ENCODE measurements at regions not wholly inside any gene's neighbourhood (a gene's known extent, or its start where the extent isn't known, plus 50 kb on each side); places are given as distances from the start of the nearest gene placed in this dataset.

DNA sequence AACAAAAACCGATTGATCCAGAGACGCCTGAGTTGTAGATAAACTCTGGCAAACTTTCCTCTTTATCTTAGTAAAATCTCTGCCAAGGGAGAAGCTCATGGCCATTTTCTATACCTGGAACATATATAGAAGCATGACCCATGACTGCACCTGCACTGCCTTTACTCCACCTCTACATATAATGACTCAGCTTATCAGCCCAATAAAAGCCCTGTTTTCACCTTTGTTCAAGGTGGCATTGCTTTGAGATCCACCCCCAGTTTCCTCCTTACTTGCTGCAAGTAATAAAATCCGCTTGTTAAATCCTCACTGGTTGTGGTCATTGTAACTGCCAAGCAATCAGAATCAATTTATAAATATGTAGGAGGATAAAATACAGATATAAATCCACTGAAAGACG is 1280.4 kb downstream of the NSUN3 start:
- H3K27ac ChIP-seq (ENCODE audit: low read depth, low read length) = no peak overlapping the region
- no peaks in the 10 kb centered on the region for H4K20me1 ChIP-seq (replicated peaks in 1 of 2; ENCODE audit: control insufficient read depth in 1 of 2, insufficient read depth in 2 of 2, low read length in 2 of 2)
- peak overlapping the region; percentile 29; the same call in 1 of the 2 replicates for H3K18ac ChIP-seq (ENCODE audit: extremely low read depth, low read length)
- peak overlapping the region; percentile 43 to 46; a peak in 1 of 4 replicates for H3K4me2 ChIP-seq (ENCODE audit: insufficient read depth in 1 of 2, low read depth in 2 of 2, low read length in 2 of 2)
- no peak overlapping the region for H2AFZ ChIP-seq (ENCODE audit: low read length)
- H2BK12ac ChIP-seq (ENCODE audit: low read depth, low read length) = no peak overlapping the region; the same call in 1 of the 2 replicates
- H3K4me3 ChIP-seq (ENCODE audit: extremely low read depth in 1 of 4, insufficient read depth in 2 of 4, low read depth in 3 of 4, low read length in 4 of 4) = no peak overlapping the region
- no peak overlapping the region for H3K23ac ChIP-seq (ENCODE audit: insufficient read length)
- CTCF ChIA-PET (ENCODE audit: partially characterized antibody) = interaction anchor here (1.4 kb wide), 1 partner anchor 12 kb away, joined by 3 read pairs; no protein-coding TSS in a partner anchor
- no peaks in the 10 kb centered on the region for H3K9me3 ChIP-seq (ENCODE audit: insufficient read depth in 2 of 2, low read depth in 1 of 2, low read length in 1 of 2)
- no peak overlapping the region for H2BK120ac ChIP-seq (replicated peaks; ENCODE audit: low read depth, low read length)
- H4K91ac ChIP-seq (replicated peaks; ENCODE audit: insufficient read length, low read length) = no peak overlapping the region
- WGBS, 2 experiments (ENCODE audit: extremely low coverage in 1 of 2, insufficient coverage in 1 of 2, insufficient read length in 1 of 2, insufficient replicate concordance in 2 of 2, low coverage in 1 of 2, low lambda C conversion rate in 2 of 2, missing lambda C conversion rate in 1 of 2) = 64% methylated on average over 4 of the region's 4 CpGs; no CpG with 5 or more reads in 1 of the 2 experiments
- no peaks in the 10 kb centered on the region for H3K27me3 ChIP-seq (replicated peaks in 1 of 4; ENCODE audit: control insufficient read depth in 3 of 4, extremely low read depth in 1 of 4, insufficient read depth in 3 of 4, low read length in 3 of 4)
- FAIRE-seq (no peak), DNase-seq (ENCODE audit: low read depth in 1 of 2, low spot score in 2 of 2) (no peak)
- H3K79me2 ChIP-seq (ENCODE audit: control insufficient read depth in 1 of 2, insufficient read depth in 2 of 2, low read length in 2 of 2) = no peaks in the 10 kb centered on the region
- H3K4ac ChIP-seq (replicated peaks; ENCODE audit: insufficient read length, low read depth, low read length) = no peak overlapping the region
- H3K56ac ChIP-seq (replicated peaks; ENCODE audit: insufficient read length, low read depth, low read length) = no peak overlapping the region
- no peak overlapping the region; a peak in 1 of 7 replicates for H3K9ac ChIP-seq (replicated peaks in 1 of 4; ENCODE audit: extremely low read depth in 1 of 4, low read depth in 3 of 4, low read length in 3 of 4)
- no peak overlapping the region for H3K14ac ChIP-seq (ENCODE audit: insufficient read length)
- H4K8ac ChIP-seq (ENCODE audit: extremely low read depth, insufficient read depth, low read length) = no peak overlapping the region
- no peak overlapping the region for H4K5ac ChIP-seq (ENCODE audit: insufficient read length, low read depth, low read length)
- peaks cover 0 to 3% (median 0%) of the 10 kb centered on the region in 4 experiments; a peak in 2 of 7 replicates for H3K4me1 ChIP-seq (replicated peaks in 1 of 4; ENCODE audit: control insufficient read depth in 3 of 4, insufficient read depth in 4 of 4, low read length in 3 of 4)
- no peaks in the 10 kb centered on the region for H3K79me1 ChIP-seq (ENCODE audit: low read depth, low read length)
- no peaks in the 10 kb centered on the region for H3K36me3 ChIP-seq (ENCODE audit: control insufficient read depth in 2 of 4, insufficient read depth in 4 of 4, low read length in 3 of 4)
- no peak overlapping the region for H2AK5ac ChIP-seq (ENCODE audit: low read depth, low read length)
- no peaks in the 10 kb centered on the region for H3K23me2 ChIP-seq (ENCODE audit: low read depth, low read length)
- H2BK20ac ChIP-seq (ENCODE audit: low read length) = no peak overlapping the region
- no peak overlapping the region for H2BK5ac ChIP-seq (ENCODE audit: low read depth, low read length)
- POLR2A ChIA-PET (ENCODE audit: partially characterized antibody) = no interaction called here
- no peak for TF ChIP-seq ASH2L (IDR thresholded peaks at IDR 0.05; ENCODE audit: low read length)
- peak; percentile 46; the same call in 1 of the 2 replicates for TF ChIP-seq MAFK (IDR thresholded peaks at IDR 0.05; ENCODE audit: low read depth, low read length)
- H2BK15ac ChIP-seq (ENCODE audit: low read length) = no peak overlapping the region

Data from H1 (cell line).